ENCODE measurements at regions not wholly inside any gene's neighbourhood (a gene's known extent, or its start where the extent isn't known, plus 50 kb on each side); places are given as distances from the start of the nearest gene placed in this dataset.

GRCh38 chr10:52409195-52409594 lies 95.1 kb downstream of the DKK1 start:
- Mint-ChIP-seq H3K27ac (ENCODE audit: low read depth, unreplicated experiment) (no peak overlapping the region), H3K4me1 (ENCODE audit: insufficient read depth, unreplicated experiment) (peaks cover 6% of the 10 kb centered on the region), H3K9me3 (ENCODE audit: unreplicated experiment) (no peaks in the 10 kb centered on the region), H3K27me3 (ENCODE audit: insufficient read depth, unreplicated experiment) (no peaks in the 10 kb centered on the region), H3K4me3 (ENCODE audit: unreplicated experiment) (no peak overlapping the region), H3K36me3 (ENCODE audit: insufficient read depth, unreplicated experiment) (no peaks in the 10 kb centered on the region)
- DNase-seq (ENCODE audit: unreplicated experiment): no peak
- BruUV-seq (replicated peaks): no TSS peak
- POLR2A ChIA-PET: interaction anchor here (0.6 to 1.2 kb wide), 4 partner anchors 8 to 674 kb away, joined by 3 to 5 read pairs (median 4); partner anchors contain the start of gene DKK1
- CTCF ChIA-PET: interaction anchor here (0.6 to 2.1 kb wide), 2 partner anchors 25 to 238 kb away, joined by 3 to 5 read pairs; no protein-coding TSS in a partner anchor
- intact Hi-C loops (cut with micrococcal nuclease): no loop called here
- TF ChIP-seq CTCF (IDR thresholded peaks at IDR 0.05; ENCODE audit: unreplicated experiment): no peak

- TF ChIP-seq CTCF (IDR thresholded peaks at IDR 0.05; ENCODE audit: unreplicated experiment): no peak
- CTCF ChIA-PET: interaction anchor here (2.1 kb wide), 1 partner anchor 24 kb away, joined by 5 read pairs; no protein-coding TSS in a partner anchor
- Mint-ChIP-seq H3K27me3 (ENCODE audit: insufficient read depth, unreplicated experiment) (no peaks in the 10 kb centered on the region), H3K36me3 (ENCODE audit: insufficient read depth, unreplicated experiment) (no peaks in the 10 kb centered on the region), H3K27ac (ENCODE audit: low read depth, unreplicated experiment) (no peak overlapping the region), H3K4me3 (ENCODE audit: unreplicated experiment) (no peak overlapping the region), H3K9me3 (ENCODE audit: unreplicated experiment) (no peaks in the 10 kb centered on the region), H3K4me1 (ENCODE audit: insufficient read depth, unreplicated experiment) (peaks cover 6% of the 10 kb centered on the region)
- intact Hi-C loops (cut with micrococcal nuclease): no loop called here
- BruUV-seq (replicated peaks): no TSS peak
- POLR2A ChIA-PET: interaction anchor here (1.2 kb wide), 1 partner anchor 96 kb away, joined by 4 read pairs; the partner anchor contains the start of gene DKK1
- DNase-seq (ENCODE audit: unreplicated experiment): no peak
These were observed 95.8 kb downstream of the DKK1 start for GRCh38 chr10:52409928-52410327.

- TF ChIP-seq CTCF (IDR thresholded peaks at IDR 0.05; ENCODE audit: unreplicated experiment): no peak
- Mint-ChIP-seq H3K9me3 (ENCODE audit: unreplicated experiment) (no peaks in the 10 kb centered on the region), H3K4me1 (ENCODE audit: insufficient read depth, unreplicated experiment) (peaks cover 6% of the 10 kb centered on the region), H3K36me3 (ENCODE audit: insufficient read depth, unreplicated experiment) (no peaks in the 10 kb centered on the region), H3K4me3 (ENCODE audit: unreplicated experiment) (no peak overlapping the region), H3K27me3 (ENCODE audit: insufficient read depth, unreplicated experiment) (no peaks in the 10 kb centered on the region), H3K27ac (ENCODE audit: low read depth, unreplicated experiment) (peak overlapping the region; percentile 55)
- CTCF ChIA-PET: interaction anchor here (2.1 kb wide), 1 partner anchor 23 kb away, joined by 5 read pairs; no protein-coding TSS in a partner anchor
- intact Hi-C loops (cut with micrococcal nuclease): no loop called here
- no TSS peak for BruUV-seq (replicated peaks)
- POLR2A ChIA-PET: no interaction called here
- no peak for DNase-seq (ENCODE audit: unreplicated experiment)
These were observed 96.8 kb downstream of the DKK1 start for GRCh38 chr10:52410916-52411315.

GRCh38 chr10:52419281-52419680 lies 105.2 kb downstream of the DKK1 start:
- no peaks in the 10 kb centered on the region for H3K27me3 Mint-ChIP-seq (ENCODE audit: insufficient read depth, unreplicated experiment)
- no peaks in the 10 kb centered on the region for H3K9me3 Mint-ChIP-seq (ENCODE audit: unreplicated experiment)
- CTCF ChIA-PET: no interaction called here
- TF ChIP-seq CTCF (IDR thresholded peaks at IDR 0.05; ENCODE audit: unreplicated experiment): no peak
- intact Hi-C loops (cut with micrococcal nuclease): no loop called here
- POLR2A ChIA-PET: no interaction called here
- BruUV-seq (replicated peaks): no TSS peak
- no peak overlapping the region for H3K4me3 Mint-ChIP-seq (ENCODE audit: unreplicated experiment)
- no peaks in the 10 kb centered on the region for H3K36me3 Mint-ChIP-seq (ENCODE audit: insufficient read depth, unreplicated experiment)
- DNase-seq (ENCODE audit: unreplicated experiment): no peak
- no peak overlapping the region for H3K27ac Mint-ChIP-seq (ENCODE audit: low read depth, unreplicated experiment)
- H3K4me1 Mint-ChIP-seq (ENCODE audit: insufficient read depth, unreplicated experiment): peaks cover 3% of the 10 kb centered on the region

Data from MCF 10A (cell line).